K562 (cell line): ENCODE measurements at regions not wholly inside any gene's neighbourhood (a gene's known extent, or its start where the extent isn't known, plus 50 kb on each side); places are given as distances from the start of the nearest gene placed in this dataset.

ENCODE experiments used
- ATAC-seq: fragments of 200-7000 bp; cut with Tn5 transposase; 3 replicates; pipeline ENCODE4 v1.9.1; 2020; ENCODE audit warnings: moderate library complexity
- BruUV-seq: library from RNA; stranded (reverse); fragments of 400-500 nt; replicated peaks from 2 replicates; lab custom pipeline; 2021; lab: Mats Ljungman, UMichigan
- CTCF ChIA-PET: fragments of 300-600 bp; formaldehyde crosslinking; extraction: SDS; loops from one replicate; lab custom pipeline; 2021; ENCODE audit warnings: low intra/inter-chr PET ratio; lab: Yijun Ruan, JAX
- POLR2A ChIA-PET: fragments of 300-600, 350-650 bp; sonication (Branson Sonifier 250); formaldehyde crosslinking; extraction: SDS; loops from one replicate; lab custom pipeline; 2021; ENCODE audit warnings: antibody characterized with exemption, inconsistent platforms; lab: Yijun Ruan, JAX
- DNase-seq, 4 experiments: peaks; one replicate each; pipeline versions ENCODE4 v3.0.0 to v3.0.0-alpha.2; 2011 to 2018; ENCODE audit warnings: low spot score in 3 of 4, mixed read lengths in 3 of 4; ENCODE audit errors: extremely low read depth in 1 of 4
- FAIRE-seq: peaks from 2 replicates; lab custom pipeline; 2011; peaks lifted over from hg19 to GRCh38; lab: Jason Lieb, UNC
- H2AFZ ChIP-seq: 2 replicates; pipeline ENCODE4 v1.6.0; 2011; ENCODE audit warnings: low read depth, low read length, control low read depth, inconsistent platforms
- H3K27ac ChIP-seq: fragments of 200-600 bp; 3 replicates; pipeline ENCODE4 v1.8.0; 2011; ENCODE audit warnings: low read depth, mild to moderate bottlenecking, control low read depth, inconsistent platforms, low read length, moderate library complexity, mixed read lengths; ENCODE audit errors: extremely low read depth
- H3K27me3 ChIP-seq, 2 experiments: fragments of 300-600 bp in 1 of 2; 2 replicates in 1 of 2; 3 replicates in 1 of 2; pipeline versions ENCODE4 v1.6.0 to v1.8.0; 2011; ENCODE audit warnings: inconsistent platforms in 2 of 2, low read length in 2 of 2, mild to moderate bottlenecking in 1 of 2, mixed read lengths in 1 of 2, moderate library complexity in 1 of 2; ENCODE audit not compliant: control insufficient read depth in 2 of 2, insufficient read depth in 2 of 2
- H3K36me3 ChIP-seq: fragments of 300-600 bp; 3 replicates; pipeline ENCODE4 v1.8.0; 2011; ENCODE audit warnings: mild to moderate bottlenecking, low read length, inconsistent platforms; ENCODE audit not compliant: control insufficient read depth, insufficient read depth
- H3K4me1 ChIP-seq, 2 experiments: fragments of 200-600 bp in 1 of 2; replicated peaks in 1 of 2; 2 replicates in 1 of 2; 3 replicates in 1 of 2; pipeline versions ENCODE4 v1.5.1 to v1.8.0; 2011; ENCODE audit warnings: inconsistent platforms in 2 of 2, low read length in 2 of 2, mild to moderate bottlenecking in 1 of 2, mixed read lengths in 1 of 2, moderate library complexity in 1 of 2; ENCODE audit not compliant: control insufficient read depth in 2 of 2, insufficient read depth in 2 of 2
- H3K4me2 ChIP-seq: 2 replicates; pipeline ENCODE4 v1.6.1; 2011; ENCODE audit warnings: low read length, control low read depth, inconsistent platforms, mixed read lengths; ENCODE audit not compliant: insufficient read depth
- H3K4me3 ChIP-seq: fragments of 200-600 bp; sonication (generic), shearing (Covaris generic); 2 replicates; pipeline ENCODE4 v1.5.1; 2016; ENCODE audit warnings: control low read depth, inconsistent platforms
- H3K79me2 ChIP-seq: fragments of 200-600 bp; 3 replicates; pipeline ENCODE4 v1.8.0; 2011; ENCODE audit warnings: low read length, inconsistent platforms; ENCODE audit not compliant: control insufficient read depth, insufficient read depth
- H3K9ac ChIP-seq, 2 experiments: 2 replicates each; pipeline versions ENCODE4 v1.6.0 to v1.6.1; 2011; ENCODE audit warnings: low read depth in 2 of 2, low read length in 2 of 2, control low read depth in 1 of 2, inconsistent platforms in 1 of 2, mild to moderate bottlenecking in 1 of 2, mixed read lengths in 1 of 2; ENCODE audit not compliant: insufficient read depth in 1 of 2
- H3K9me1 ChIP-seq: one replicate; pipeline ENCODE4 v1.6.0; 2011; ENCODE audit warnings: inconsistent platforms, mild to moderate bottlenecking, low read length, moderate library complexity; ENCODE audit not compliant: control insufficient read depth, insufficient read depth
- H3K9me3 ChIP-seq: replicated peaks from 2 replicates; pipeline ENCODE4 v1.5.1; 2011; ENCODE audit warnings: low read depth, low read length, inconsistent platforms; ENCODE audit not compliant: control insufficient read depth, insufficient read depth
- H4K20me1 ChIP-seq: replicated peaks from 2 replicates; pipeline ENCODE4 v1.6.1; 2011; ENCODE audit warnings: low read length, inconsistent platforms, mixed read lengths; ENCODE audit not compliant: control insufficient read depth, insufficient read depth
- ADNP ChIP-seq: fragments of 200-800 bp; sonication (Bioruptor generic); IDR thresholded peaks from 2 replicates; pipeline ENCODE4 v1.6.1; 2016; ENCODE audit warnings: missing genetic modification characterization, missing compliant biosample characterization
- BCOR ChIP-seq: fragments of 450-650 bp; IDR thresholded peaks from 2 replicates; pipeline ENCODE4 v1.6.1; 2016
- RBM25 ChIP-seq: fragments of 200-400 bp; formaldehyde crosslinking; IDR thresholded peaks from 2 replicates; pipeline ENCODE4 v1.6.1; 2018; ENCODE audit warnings: low read length, low read depth, moderate library complexity; ENCODE audit not compliant: severe bottlenecking
- U2AF2 ChIP-seq: fragments of 200-400 bp; formaldehyde crosslinking; optimal IDR thresholded peaks from 2 replicates; pipeline ENCODE3; 2017; ENCODE audit warnings: low read depth, mild to moderate bottlenecking, low read length
- ZNF384 ChIP-seq: IDR thresholded peaks from 2 replicates; pipeline ENCODE4 v1.6.1; 2012; ENCODE audit warnings: low read depth, low read length, improper control_type of control experiment
- WGBS: fragments of 100-300 bp; shearing (Covaris generic); methylation state at CpG from one replicate; pipeline ENCODE4 v1.1.6; 2016; ENCODE audit warnings: low coverage, mixed read lengths; ENCODE audit not compliant: insufficient coverage; ENCODE audit errors: missing lambda C conversion rate; 5-methylcytosine and 5-hydroxymethylcytosine counted together
- in situ Hi-C: fragments of 300-500 bp; cut with MboI; formaldehyde crosslinking; loops from 4 replicates; pipeline ENCODE4 v1.15.0; 2018; ENCODE audit warnings: inconsistent platforms, mixed read lengths
- intact Hi-C: fragments of 100-400 bp; cut with micrococcal nuclease; formaldehyde crosslinking; loops from 2 replicates; pipeline ENCODE4 v1.14.2; 2022
- TF ChIP-seq, protein P1 (sequence below), 2 experiments: fragments of 450-650 bp in 1 of 2; sonication (generic) in 1 of 2; formaldehyde crosslinking in 1 of 2; IDR thresholded peaks; 2 replicates each; pipeline versions ENCODE4 v1.7.1 to v1.9.0; 2016 to 2022; ENCODE audit warnings: inconsistent platforms in 1 of 2, mild to moderate bottlenecking in 1 of 2, missing genetic modification reagents in 1 of 2
- TF ChIP-seq, protein P2 (sequence below): sonication (generic); formaldehyde crosslinking; IDR thresholded peaks from 2 replicates; pipeline ENCODE4 v1.8.0; 2023; ENCODE audit warnings: mild to moderate bottlenecking, missing genetic modification reagents

DNA sequence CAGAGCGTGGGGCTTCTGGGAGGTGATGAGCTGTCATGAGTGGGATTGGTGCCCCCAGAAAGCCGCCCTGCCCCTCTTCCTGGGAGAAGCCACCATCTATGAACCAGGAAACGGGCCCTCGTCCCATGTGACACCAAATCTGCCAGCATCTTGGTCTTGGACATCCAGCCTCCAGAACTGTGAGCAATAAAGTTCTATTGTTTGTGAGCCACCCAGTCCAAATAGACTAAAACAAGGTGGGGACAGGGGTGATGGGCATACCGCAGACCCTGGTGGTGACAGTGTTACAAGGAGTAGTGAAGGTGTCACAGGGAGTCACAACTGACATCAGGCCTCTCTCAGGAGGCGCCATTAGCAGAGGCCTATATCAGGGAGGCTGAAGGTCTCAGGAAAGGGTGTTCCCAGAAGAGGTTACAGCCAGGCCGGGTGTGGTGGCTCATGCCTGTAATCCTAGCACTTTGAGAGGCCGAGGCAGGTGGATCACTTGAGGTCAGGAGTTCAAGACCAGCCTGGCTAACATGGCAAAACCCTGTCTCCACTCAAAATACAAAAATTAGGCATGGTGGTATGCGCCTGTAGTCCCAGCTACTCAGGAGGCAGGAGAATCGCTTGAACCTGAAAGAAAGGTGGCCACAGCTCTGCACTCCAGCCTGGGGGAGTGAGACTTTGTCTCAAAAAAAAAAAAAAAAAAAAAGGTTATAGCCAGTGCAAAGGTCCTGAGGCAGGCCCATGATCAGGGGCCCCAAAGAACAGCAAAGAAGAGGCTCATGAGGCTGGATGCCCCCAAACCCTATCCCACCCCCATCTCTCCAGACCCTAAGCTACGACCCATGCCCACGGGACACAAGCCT lies 53.0 kb downstream of the NCOR2 start:
- Histone ChIP-seq H3K4me1 (peaks cover 48 to 74% of the 10 kb centered on the region in 2 experiments), H3K79me2 (peaks cover 85% of the 10 kb centered on the region), H3K4me2 (no peak overlapping the region), H3K27me3 (no peaks in the 10 kb centered on the region), H3K9ac (peak overlapping the region in 1 of 2 experiments; percentile 33; a peak in 1 of 4 replicates), H3K36me3 (peaks cover 16% of the 10 kb centered on the region; the same call in 2 of the 3 replicates)
- FAIRE-seq (peak; percentile 26), DNase-seq (no peak), ATAC-seq (no peak)
- CTCF ChIA-PET = no interaction called here
- intact Hi-C loops = no loop called here
- TF ChIP-seq RBM25 = peak; percentile 85
- 0 out of 2 replicates have a peak, but pooled peaks have one; percentile 29 for TF ChIP-seq ZNF384
- TF ChIP-seq, protein P1, sequence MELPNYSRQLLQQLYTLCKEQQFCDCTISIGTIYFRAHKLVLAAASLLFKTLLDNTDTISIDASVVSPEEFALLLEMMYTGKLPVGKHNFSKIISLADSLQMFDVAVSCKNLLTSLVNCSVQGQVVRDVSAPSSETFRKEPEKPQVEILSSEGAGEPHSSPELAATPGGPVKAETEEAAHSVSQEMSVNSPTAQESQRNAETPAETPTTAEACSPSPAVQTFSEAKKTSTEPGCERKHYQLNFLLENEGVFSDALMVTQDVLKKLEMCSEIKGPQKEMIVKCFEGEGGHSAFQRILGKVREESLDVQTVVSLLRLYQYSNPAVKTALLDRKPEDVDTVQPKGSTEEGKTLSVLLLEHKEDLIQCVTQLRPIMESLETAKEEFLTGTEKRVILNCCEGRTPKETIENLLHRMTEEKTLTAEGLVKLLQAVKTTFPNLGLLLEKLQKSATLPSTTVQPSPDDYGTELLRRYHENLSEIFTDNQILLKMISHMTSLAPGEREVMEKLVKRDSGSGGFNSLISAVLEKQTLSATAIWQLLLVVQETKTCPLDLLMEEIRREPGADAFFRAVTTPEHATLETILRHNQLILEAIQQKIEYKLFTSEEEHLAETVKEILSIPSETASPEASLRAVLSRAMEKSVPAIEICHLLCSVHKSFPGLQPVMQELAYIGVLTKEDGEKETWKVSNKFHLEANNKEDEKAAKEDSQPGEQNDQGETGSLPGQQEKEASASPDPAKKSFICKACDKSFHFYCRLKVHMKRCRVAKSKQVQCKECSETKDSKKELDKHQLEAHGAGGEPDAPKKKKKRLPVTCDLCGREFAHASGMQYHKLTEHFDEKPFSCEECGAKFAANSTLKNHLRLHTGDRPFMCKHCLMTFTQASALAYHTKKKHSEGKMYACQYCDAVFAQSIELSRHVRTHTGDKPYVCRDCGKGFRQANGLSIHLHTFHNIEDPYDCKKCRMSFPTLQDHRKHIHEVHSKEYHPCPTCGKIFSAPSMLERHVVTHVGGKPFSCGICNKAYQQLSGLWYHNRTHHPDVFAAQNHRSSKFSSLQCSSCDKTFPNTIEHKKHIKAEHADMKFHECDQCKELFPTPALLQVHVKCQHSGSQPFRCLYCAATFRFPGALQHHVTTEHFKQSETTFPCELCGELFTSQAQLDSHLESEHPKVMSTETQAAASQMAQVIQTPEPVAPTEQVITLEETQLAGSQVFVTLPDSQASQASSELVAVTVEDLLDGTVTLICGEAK (IDR thresholded peaks at IDR 0.05) = peak; percentile 51; the same call in 1 of the 2 replicates
- TF ChIP-seq, protein P1 (CRISPR knock-in tag; IDR thresholded peaks at IDR 0.05) = no peak
- no peak for TF ChIP-seq U2AF2
- peak; percentile 59; the same call in 1 of the 2 replicates for TF ChIP-seq BCOR
- peak; percentile 59; the same call in 1 of the 2 replicates for TF ChIP-seq ADNP (tag)
- TF ChIP-seq, protein P2, sequence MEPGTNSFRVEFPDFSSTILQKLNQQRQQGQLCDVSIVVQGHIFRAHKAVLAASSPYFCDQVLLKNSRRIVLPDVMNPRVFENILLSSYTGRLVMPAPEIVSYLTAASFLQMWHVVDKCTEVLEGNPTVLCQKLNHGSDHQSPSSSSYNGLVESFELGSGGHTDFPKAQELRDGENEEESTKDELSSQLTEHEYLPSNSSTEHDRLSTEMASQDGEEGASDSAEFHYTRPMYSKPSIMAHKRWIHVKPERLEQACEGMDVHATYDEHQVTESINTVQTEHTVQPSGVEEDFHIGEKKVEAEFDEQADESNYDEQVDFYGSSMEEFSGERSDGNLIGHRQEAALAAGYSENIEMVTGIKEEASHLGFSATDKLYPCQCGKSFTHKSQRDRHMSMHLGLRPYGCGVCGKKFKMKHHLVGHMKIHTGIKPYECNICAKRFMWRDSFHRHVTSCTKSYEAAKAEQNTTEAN (CRISPR knock-in tag) = no peak
- TF ChIP-seq, all 486 proteins: peak for 5
- BruUV-seq = no TSS peak
- Histone ChIP-seq H3K4me3 (no peak overlapping the region), H2AFZ (no peak overlapping the region), H3K9me3 (peaks cover 2% of the 10 kb centered on the region), H4K20me1 (peaks cover 47% of the 10 kb centered on the region), H3K27ac (no peak overlapping the region; the same call in 2 of the 3 replicates), H3K9me1 (peaks cover 5% of the 10 kb centered on the region)
- POLR2A ChIA-PET = interaction anchor here (0.6 kb wide), 1 partner anchor 84 kb away, joined by 3 read pairs; no protein-coding TSS in a partner anchor
- WGBS = 75% methylated on average over 12 of the region's 12 CpGs
- in situ Hi-C loops = no loop called here
